ENCODE measurements at regions not wholly inside any gene's neighbourhood (a gene's known extent, or its start where the extent isn't known, plus 50 kb on each side); places are given as distances from the start of the nearest gene placed in this dataset.

DNA sequence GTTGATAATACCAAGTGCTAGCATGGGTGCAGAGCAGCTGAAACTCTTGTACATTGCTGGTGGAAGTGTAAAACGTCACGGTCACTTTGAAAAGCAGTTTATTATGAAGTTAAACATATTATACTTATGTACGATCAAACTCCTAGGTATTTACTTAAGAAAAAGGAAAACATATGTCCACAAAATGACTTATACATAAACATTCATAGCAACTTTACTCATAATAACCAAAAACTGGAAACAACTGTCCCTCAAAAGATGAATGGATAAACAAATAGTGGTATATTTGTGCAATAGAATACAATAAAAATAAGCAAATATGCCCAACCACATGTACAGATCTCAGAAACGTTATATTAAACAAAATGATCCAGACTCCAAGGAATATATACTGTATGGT lies 92.3 kb upstream of the TRIO start:
- no peak for DNase-seq
- Histone ChIP-seq H3K4me3 (no peak overlapping the region), H3K9me3 (peaks cover 0 to 15% (median 0%) of the 10 kb centered on the region in 4 donors), H3K27ac (no peak overlapping the region), H3K4me1 (no peaks in the 10 kb centered on the region), H3K27me3 (no peaks in the 10 kb centered on the region), H3K36me3 (no peaks in the 10 kb centered on the region)
- WGBS, 5 donors: 42 to 47% (median 43%) methylated on average over 4 of the region's 4 CpGs
- no peak for TF ChIP-seq EP300 (IDR thresholded peaks at IDR 0.05)
- intact Hi-C loops (cut with DNase I; ENCODE audit: low total_unique reads): no loop called here

- TF ChIP-seq EP300 (IDR thresholded peaks at IDR 0.05) (no peak), CTCF (IDR thresholded peaks at IDR 0.05) (no peak)
- Histone ChIP-seq H3K27me3 (no peaks in the 10 kb centered on the region), H3K27ac (no peak overlapping the region), H3K4me3 (no peak overlapping the region), H3K9me3 (peaks cover 0 to 15% (median 0%) of the 10 kb centered on the region in 4 donors), H3K4me1 (no peaks in the 10 kb centered on the region), H3K36me3 (no peaks in the 10 kb centered on the region)
- intact Hi-C loops (cut with DNase I; ENCODE audit: low total_unique reads): no loop called here
- DNase-seq: no peak
Measured at GRCh38 chr5:14048434-14048833, 94.7 kb upstream of the TRIO start.

DNA sequence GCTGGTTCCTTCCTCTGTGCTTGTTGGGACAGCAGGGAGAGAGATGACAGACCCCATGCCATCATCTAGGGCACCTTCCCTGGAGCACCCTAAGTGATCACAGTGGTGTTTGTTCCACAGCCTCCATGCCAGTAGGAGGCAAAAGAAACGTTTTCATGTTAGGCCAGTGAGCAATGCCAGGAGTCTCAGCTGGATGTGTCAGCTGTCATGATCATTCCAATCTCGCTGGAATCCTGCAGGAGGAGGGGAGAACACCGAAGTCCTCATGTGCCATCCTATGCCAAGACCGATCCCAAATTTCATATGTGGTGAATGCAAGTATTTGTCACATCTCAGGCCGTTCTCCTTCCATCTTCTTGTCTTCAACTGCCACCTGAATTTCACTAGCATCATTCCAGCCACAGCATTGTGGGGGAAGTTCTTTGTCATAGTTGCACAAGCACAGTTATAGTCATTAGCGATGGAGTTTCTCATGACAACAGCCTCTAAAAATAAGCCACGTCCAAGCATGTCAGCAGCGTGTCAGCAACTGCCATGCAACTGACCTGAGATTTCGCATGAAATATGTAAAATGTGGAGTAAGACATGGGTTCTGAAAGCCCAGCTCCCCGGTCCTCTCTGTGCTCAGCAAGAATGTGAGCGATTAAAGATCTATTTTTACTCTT lies 97.2 kb upstream of the DNAH5 start:
- TF ChIP-seq POLR2AphosphoS5 (IDR thresholded peaks at IDR 0.05) (no peak), CTCF (IDR thresholded peaks at IDR 0.05) (no peak), POLR2A (IDR thresholded peaks at IDR 0.05) (no peak), EP300 (IDR thresholded peaks at IDR 0.05) (no peak)
- H3K27ac ChIP-seq: no peak overlapping the region
- intact Hi-C loops (cut with DNase I; ENCODE audit: low total_unique reads): no loop called here
- H3K9me3 ChIP-seq: no peaks in the 10 kb centered on the region
- DNase-seq: no peak
- no peaks in the 10 kb centered on the region for H3K36me3 ChIP-seq
- peaks cover 0 to 21% (median 5%) of the 10 kb centered on the region in 4 donors for H3K4me1 ChIP-seq
- H3K4me3 ChIP-seq: no peak overlapping the region
- no peaks in the 10 kb centered on the region for H3K27me3 ChIP-seq
- 79 to 85% (median 80%) methylated on average over 11 of the region's 11 CpGs for WGBS, 5 donors

GRCh38 chr5:14040542-14040941 lies 96.1 kb upstream of the DNAH5 start:
- Histone ChIP-seq H3K36me3 (no peaks in the 10 kb centered on the region), H3K4me1 (peaks cover 6 to 32% (median 15%) of the 10 kb centered on the region in 4 donors), H3K27ac (no peak overlapping the region), H3K4me3 (no peak overlapping the region), H3K9me3 (no peaks in the 10 kb centered on the region), H3K27me3 (no peaks in the 10 kb centered on the region)
- intact Hi-C loops (cut with DNase I; ENCODE audit: low total_unique reads): no loop called here
- no peak for TF ChIP-seq EP300 (IDR thresholded peaks at IDR 0.05)
- TF ChIP-seq POLR2A (IDR thresholded peaks at IDR 0.05): no peak
- no peak for TF ChIP-seq POLR2AphosphoS5 (IDR thresholded peaks at IDR 0.05)
- TF ChIP-seq CTCF (IDR thresholded peaks at IDR 0.05): no peak
- WGBS, 5 donors: 65 to 77% (median 73%) methylated on average over 5 of the region's 5 CpGs
- DNase-seq: no peak

- peaks cover 9 to 37% (median 21%) of the 10 kb centered on the region in 4 donors for H3K4me1 ChIP-seq
- no peak overlapping the region for H3K4me3 ChIP-seq
- no peaks in the 10 kb centered on the region for H3K27me3 ChIP-seq
- WGBS, 5 donors: 75 to 100% (median 79%) methylated on average over 1 of the region's 1 CpG
- no peaks in the 10 kb centered on the region for H3K36me3 ChIP-seq
- no peak overlapping the region for H3K27ac ChIP-seq
- H3K9me3 ChIP-seq: no peaks in the 10 kb centered on the region
- TF ChIP-seq POLR2A (IDR thresholded peaks at IDR 0.05): no peak
- TF ChIP-seq EP300 (IDR thresholded peaks at IDR 0.05): no peak
- TF ChIP-seq POLR2AphosphoS5 (IDR thresholded peaks at IDR 0.05): no peak
- no peak for TF ChIP-seq CTCF (IDR thresholded peaks at IDR 0.05)
- intact Hi-C loops (cut with DNase I; ENCODE audit: low total_unique reads): no loop called here
- no peak for DNase-seq
Measured at GRCh38 chr5:14039576-14039975, 95.1 kb upstream of the DNAH5 start.
